ENCODE measurements at regions not wholly inside any gene's neighbourhood (a gene's known extent, or its start where the extent isn't known, plus 50 kb on each side); places are given as distances from the start of the nearest gene placed in this dataset.

GRCh38 chr17:27970587-27970986 lies 71.9 kb upstream of the NLK start:
- ATAC-seq, result no peak
- no peak for DNase-seq
- intact Hi-C loops (cut with micrococcal nuclease), result no loop called here

GRCh38 chr17:27973258-27974044 lies 69.0 kb upstream of the NLK start:
- no peak for DNase-seq
- ATAC-seq, result no peak
- intact Hi-C loops (cut with micrococcal nuclease), result no loop called here

GRCh38 chr17:27974045-27974436 lies 68.4 kb upstream of the NLK start:
- ATAC-seq, result no peak
- no peak for DNase-seq
- intact Hi-C loops (cut with micrococcal nuclease), result no loop called here

GRCh38 chr17:27974531-27975145 lies 67.8 kb upstream of the NLK start:
- ATAC-seq, result no peak
- DNase-seq, result no peak
- intact Hi-C loops (cut with micrococcal nuclease), result no loop called here

- intact Hi-C loops (cut with micrococcal nuclease), result no loop called here
- DNase-seq, result no peak
- ATAC-seq, result no peak
Observed at GRCh38 chr17:27975146-27976011, 67.1 kb upstream of the NLK start.

GRCh38 chr17:27976331-27976730 lies 66.1 kb upstream of the NLK start:
- ATAC-seq (no peak), DNase-seq (no peak)
- intact Hi-C loops (cut with micrococcal nuclease), result no loop called here

- intact Hi-C loops (cut with micrococcal nuclease), result no loop called here
- DNase-seq, result no peak
- no peak for ATAC-seq
Observed at GRCh38 chr17:27977751-27978688, 64.5 kb upstream of the NLK start.

GRCh38 chr17:27978689-27979175 lies 63.7 kb upstream of the NLK start:
- intact Hi-C loops (cut with micrococcal nuclease), result no loop called here
- no peak for DNase-seq
- ATAC-seq, result no peak

- ATAC-seq (peak; percentile 43), DNase-seq (no peak)
- intact Hi-C loops (cut with micrococcal nuclease), result no loop called here
Observed at GRCh38 chr17:27980043-27980442, 62.4 kb upstream of the NLK start.

GRCh38 chr17:27981978-27982377 lies 60.5 kb upstream of the NLK start:
- DNase-seq, result no peak
- ATAC-seq, result no peak
- intact Hi-C loops (cut with micrococcal nuclease), result no loop called here

- DNase-seq (no peak), ATAC-seq (no peak)
- intact Hi-C loops (cut with micrococcal nuclease), result no loop called here
Observed at GRCh38 chr17:27982688-27983087, 59.8 kb upstream of the NLK start.

- DNase-seq (no peak), ATAC-seq (no peak)
- intact Hi-C loops (cut with micrococcal nuclease), result no loop called here
Observed at GRCh38 chr17:27983853-27984252, 58.6 kb upstream of the NLK start.

GRCh38 chr17:27984404-27984803 lies 58.1 kb upstream of the NLK start:
- ATAC-seq (no peak), DNase-seq (no peak)
- intact Hi-C loops (cut with micrococcal nuclease), result no loop called here

- intact Hi-C loops (cut with micrococcal nuclease), result no loop called here
- DNase-seq, result no peak
- ATAC-seq, result peak; percentile 40
Observed at GRCh38 chr17:27984816-27985215, 57.7 kb upstream of the NLK start.

GRCh38 chr17:27985306-27985705 lies 57.2 kb upstream of the NLK start:
- intact Hi-C loops (cut with micrococcal nuclease), result no loop called here
- DNase-seq (no peak), ATAC-seq (peak; percentile 35)

- ATAC-seq (no peak), DNase-seq (no peak)
- intact Hi-C loops (cut with micrococcal nuclease), result no loop called here
Observed at GRCh38 chr17:27985736-27986399, 56.6 kb upstream of the NLK start.

- DNase-seq, result no peak
- ATAC-seq, result no peak
- intact Hi-C loops (cut with micrococcal nuclease), result no loop called here
Observed at GRCh38 chr17:27986805-27987684, 55.4 kb upstream of the NLK start.

GRCh38 chr17:27989046-27989445 lies 53.4 kb upstream of the NLK start:
- no peak for ATAC-seq
- no peak for DNase-seq
- intact Hi-C loops (cut with micrococcal nuclease), result no loop called here

All from left ventricle myocardium superior (tissue), 1 donor.